GM20000 (cell line): ENCODE measurements at regions not wholly inside any gene's neighbourhood (a gene's known extent, or its start where the extent isn't known, plus 50 kb on each side); places are given as distances from the start of the nearest gene placed in this dataset.

Experiments
- DNase-seq: peaks from one replicate; pipeline ENCODE4 v3.0.0; 2012; ENCODE audit warnings: low spot score
- TF ChIP-seq, protein P1 (sequence below): IDR thresholded peaks from 2 replicates; pipeline ENCODE4 v1.5.1; 2012; ENCODE audit warnings: mild to moderate bottlenecking, control low read depth; ENCODE audit errors: extremely low read depth, missing control alignments

DNA sequence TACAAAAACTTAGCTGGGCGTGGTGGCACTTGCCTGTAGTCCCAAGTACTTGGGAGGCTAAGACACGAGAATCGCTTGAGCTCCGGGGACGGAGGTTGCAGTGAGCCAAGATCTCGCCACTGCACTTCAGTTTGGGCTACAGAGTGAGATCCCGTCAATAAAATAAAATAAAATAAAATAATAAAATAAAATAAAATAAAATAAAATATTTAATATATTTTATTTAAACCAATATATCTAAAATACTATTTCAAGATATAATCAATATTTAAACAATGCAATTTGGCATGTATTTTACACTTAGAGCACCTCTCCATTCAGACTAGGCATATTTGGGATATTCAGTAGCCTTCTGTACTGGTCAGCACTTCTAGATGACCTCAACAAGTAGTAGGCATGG, 142.1 kb downstream of the FOXA2 start:
- no peak for DNase-seq
- TF ChIP-seq, protein P1, sequence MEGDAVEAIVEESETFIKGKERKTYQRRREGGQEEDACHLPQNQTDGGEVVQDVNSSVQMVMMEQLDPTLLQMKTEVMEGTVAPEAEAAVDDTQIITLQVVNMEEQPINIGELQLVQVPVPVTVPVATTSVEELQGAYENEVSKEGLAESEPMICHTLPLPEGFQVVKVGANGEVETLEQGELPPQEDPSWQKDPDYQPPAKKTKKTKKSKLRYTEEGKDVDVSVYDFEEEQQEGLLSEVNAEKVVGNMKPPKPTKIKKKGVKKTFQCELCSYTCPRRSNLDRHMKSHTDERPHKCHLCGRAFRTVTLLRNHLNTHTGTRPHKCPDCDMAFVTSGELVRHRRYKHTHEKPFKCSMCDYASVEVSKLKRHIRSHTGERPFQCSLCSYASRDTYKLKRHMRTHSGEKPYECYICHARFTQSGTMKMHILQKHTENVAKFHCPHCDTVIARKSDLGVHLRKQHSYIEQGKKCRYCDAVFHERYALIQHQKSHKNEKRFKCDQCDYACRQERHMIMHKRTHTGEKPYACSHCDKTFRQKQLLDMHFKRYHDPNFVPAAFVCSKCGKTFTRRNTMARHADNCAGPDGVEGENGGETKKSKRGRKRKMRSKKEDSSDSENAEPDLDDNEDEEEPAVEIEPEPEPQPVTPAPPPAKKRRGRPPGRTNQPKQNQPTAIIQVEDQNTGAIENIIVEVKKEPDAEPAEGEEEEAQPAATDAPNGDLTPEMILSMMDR: no peak

DNA sequence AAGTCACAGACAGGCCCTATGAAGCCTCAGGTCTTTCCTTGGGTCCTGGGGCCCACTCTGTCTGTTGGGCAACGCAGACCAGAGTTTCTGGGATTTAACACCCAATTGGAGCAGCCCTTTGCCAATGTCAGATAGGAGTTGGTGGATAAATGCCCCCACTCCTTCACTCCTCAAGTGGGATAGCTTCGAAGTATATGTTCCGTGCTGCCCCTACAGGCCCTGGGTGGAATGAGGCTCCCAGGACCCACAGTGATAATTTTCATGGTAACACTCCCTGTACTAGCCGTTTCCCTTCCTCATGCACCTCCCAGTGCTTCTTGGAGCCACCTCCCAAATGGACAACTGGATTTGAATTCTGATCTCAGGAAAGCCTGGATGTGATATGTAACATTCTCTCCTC, 145.4 kb downstream of the FOXA2 start:
- no peak for DNase-seq
- TF ChIP-seq, protein P1: no peak

GRCh38 chr20:22438346-22438745, 146.0 kb downstream of the FOXA2 start:
- TF ChIP-seq, protein P1: no peak
- no peak for DNase-seq

DNA sequence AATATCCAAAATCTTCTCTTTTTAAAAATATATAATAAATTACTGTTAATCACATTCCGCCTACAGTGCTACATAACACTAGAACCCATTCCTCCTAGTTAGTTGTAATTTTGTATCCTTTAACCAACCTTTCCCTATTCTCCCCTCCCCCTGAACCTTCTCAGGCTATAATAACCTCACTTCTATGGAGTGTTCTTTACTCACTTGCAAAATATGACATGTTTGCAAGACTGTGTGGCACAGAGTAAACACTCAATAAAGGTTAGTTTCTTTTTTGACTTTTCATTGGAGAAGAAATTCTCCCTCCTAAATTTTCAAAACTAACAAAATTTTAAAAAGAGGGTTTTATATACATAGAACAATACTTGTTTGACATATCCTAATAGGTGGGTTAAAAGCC, 147.0 kb downstream of the FOXA2 start:
- TF ChIP-seq, protein P1: no peak
- no peak for DNase-seq

DNA sequence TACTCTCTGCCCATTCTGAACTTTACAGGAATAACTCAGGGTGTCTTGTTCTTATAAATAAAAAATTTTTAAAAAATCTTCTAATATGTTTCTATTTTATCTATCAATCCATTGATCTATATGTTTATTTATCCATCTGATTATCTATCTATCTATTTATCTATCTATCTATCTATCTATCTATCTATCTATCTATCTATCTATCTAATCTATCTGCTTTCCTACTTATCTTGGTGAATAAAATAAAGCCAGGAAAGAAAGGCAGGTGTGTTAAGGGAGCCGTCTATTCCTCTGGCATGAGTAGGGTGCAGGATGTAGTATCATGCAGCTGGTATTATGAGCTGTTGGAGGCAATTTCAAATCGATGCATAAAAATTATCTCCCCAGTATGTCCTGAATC, 153.0 kb downstream of the FOXA2 start:
- TF ChIP-seq, protein P1: no peak
- no peak for DNase-seq

- no peak for DNase-seq
These were observed 153.6 kb downstream of the FOXA2 start for GRCh38 chr20:22430746-22431168.

DNA sequence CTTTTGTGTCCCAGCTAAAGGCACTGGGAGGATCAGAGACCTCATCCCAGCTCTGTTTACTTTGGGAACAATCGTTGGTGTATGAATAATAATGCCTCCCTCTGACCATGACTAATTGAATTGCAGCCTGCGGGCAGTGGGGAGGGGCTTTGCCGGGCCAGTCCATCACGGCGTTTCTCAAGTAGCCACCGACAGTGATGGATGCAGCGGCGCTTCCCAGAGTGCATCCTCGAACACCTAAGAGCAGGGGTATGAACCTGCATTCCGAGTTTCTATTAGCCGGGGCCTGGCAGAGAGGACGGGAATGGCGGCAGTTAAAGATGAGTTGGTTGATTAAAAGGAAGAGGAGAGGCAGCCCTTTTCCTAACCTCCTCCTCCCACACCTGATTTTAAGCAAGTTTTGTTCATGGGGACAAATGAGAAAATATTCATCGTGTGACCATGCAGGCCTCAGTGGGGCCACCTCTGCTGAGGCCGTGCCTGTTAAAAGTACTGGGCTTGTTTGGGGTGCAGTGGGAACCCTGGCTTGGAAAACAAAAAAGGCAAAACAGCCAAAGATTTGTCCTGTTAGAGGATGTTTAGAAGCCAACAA, 154.1 kb downstream of the FOXA2 start:
- TF ChIP-seq, protein P1: no peak
- no peak for DNase-seq

More at GRCh38 chr20:22430746-22431168, 153.6 kb downstream of the FOXA2 start:
- TF ChIP-seq, protein P1: no peak
